Stimulated activated memory B cell treated with anti-CD40 and anti-IgM and Interleukin-4, amounts not matched to agents 10 μg/mL and 1 μg/mL and 100 μg/mL, for 72 hours (primary cell): ENCODE measurements at regions not wholly inside any gene's neighbourhood (a gene's known extent, or its start where the extent isn't known, plus 50 kb on each side); places are given as distances from the start of the nearest gene placed in this dataset.
"Not testable (repeated sequence)": the region's sequence is repeated elsewhere in the genome, so short reads cannot be mapped to it uniquely, and the experiment has no call there.

Source experiments
- ATAC-seq: fragments of 150-1000 bp; cut with Tn5 transposase; 2 replicates; pipeline ENCODE4 v1.10.0; 2021
- H3K27ac Mint-ChIP-seq: one replicate; pipeline ENCODE4 v1.8.0; 2022; ENCODE audit warnings: mild to moderate bottlenecking, mixed read lengths
- H3K27me3 Mint-ChIP-seq: one replicate; pipeline ENCODE4 v1.8.0; 2022; ENCODE audit warnings: mixed read lengths
- H3K36me3 Mint-ChIP-seq: one replicate; pipeline ENCODE4 v1.8.0; 2022; ENCODE audit warnings: mixed read lengths
- H3K4me1 Mint-ChIP-seq: one replicate; pipeline ENCODE4 v1.8.0; 2022; ENCODE audit warnings: mixed read lengths
- H3K4me3 Mint-ChIP-seq: one replicate; pipeline ENCODE4 v1.8.0; 2022; ENCODE audit warnings: mild to moderate bottlenecking, moderate library complexity, mixed read lengths
- H3K9me3 Mint-ChIP-seq: one replicate; pipeline ENCODE4 v1.8.0; 2022; ENCODE audit warnings: mixed read lengths

GRCh38 chr12:126915309-126915708 is 1351.7 kb upstream of the TMEM132C start:
- Mint-ChIP-seq H3K9me3 (peaks cover 4% of the 10 kb centered on the region), H3K27me3 (no peaks in the 10 kb centered on the region), H3K4me3 (no peak overlapping the region), H3K4me1 (no peaks in the 10 kb centered on the region), H3K36me3 (no peaks in the 10 kb centered on the region), H3K27ac (no peak overlapping the region)
- no peak for ATAC-seq

GRCh38 chr12:126926023-126926594 is 1340.9 kb upstream of the TMEM132C start:
- no peaks in the 10 kb centered on the region for H3K9me3 Mint-ChIP-seq
- ATAC-seq: no peak
- no peak overlapping the region for H3K4me3 Mint-ChIP-seq
- H3K27me3 Mint-ChIP-seq: no peaks in the 10 kb centered on the region
- H3K4me1 Mint-ChIP-seq: no peaks in the 10 kb centered on the region
- no peak overlapping the region for H3K27ac Mint-ChIP-seq
- H3K36me3 Mint-ChIP-seq: no peaks in the 10 kb centered on the region

- Mint-ChIP-seq H3K4me3 (no peak overlapping the region), H3K9me3 (no peaks in the 10 kb centered on the region), H3K36me3 (no peaks in the 10 kb centered on the region), H3K4me1 (no peaks in the 10 kb centered on the region), H3K27me3 (no peaks in the 10 kb centered on the region), H3K27ac (no peak overlapping the region)
- ATAC-seq: no peak
Observed at GRCh38 chr12:126930234-126930633, 1336.7 kb upstream of the TMEM132C start.

- Mint-ChIP-seq H3K27me3 (no peaks in the 10 kb centered on the region), H3K9me3 (no peaks in the 10 kb centered on the region), H3K4me1 (no peaks in the 10 kb centered on the region), H3K27ac (no peak overlapping the region), H3K4me3 (no peak overlapping the region), H3K36me3 (no peaks in the 10 kb centered on the region)
- ATAC-seq: no peak
Observed at GRCh38 chr12:126932156-126932555, 1334.8 kb upstream of the TMEM132C start.

GRCh38 chr12:126935435-126935834 is 1331.5 kb upstream of the TMEM132C start:
- Mint-ChIP-seq H3K9me3 (peaks cover 3% of the 10 kb centered on the region), H3K4me3 (no peak overlapping the region), H3K4me1 (no peaks in the 10 kb centered on the region), H3K27ac (no peak overlapping the region), H3K27me3 (no peaks in the 10 kb centered on the region), H3K36me3 (no peaks in the 10 kb centered on the region)
- ATAC-seq: no peak

GRCh38 chr12:126936181-126936851 is 1330.7 kb upstream of the TMEM132C start:
- peaks cover 3% of the 10 kb centered on the region for H3K9me3 Mint-ChIP-seq
- no peak overlapping the region for H3K4me3 Mint-ChIP-seq
- no peaks in the 10 kb centered on the region for H3K4me1 Mint-ChIP-seq
- H3K27ac Mint-ChIP-seq: no peak overlapping the region
- H3K36me3 Mint-ChIP-seq: no peaks in the 10 kb centered on the region
- no peak for ATAC-seq
- H3K27me3 Mint-ChIP-seq: no peaks in the 10 kb centered on the region

GRCh38 chr12:126937431-126937830 is 1329.5 kb upstream of the TMEM132C start:
- no peaks in the 10 kb centered on the region for H3K27me3 Mint-ChIP-seq
- ATAC-seq: no peak
- H3K9me3 Mint-ChIP-seq: peaks cover 3% of the 10 kb centered on the region
- H3K4me1 Mint-ChIP-seq: no peaks in the 10 kb centered on the region
- no peaks in the 10 kb centered on the region for H3K36me3 Mint-ChIP-seq
- H3K27ac Mint-ChIP-seq: no peak overlapping the region
- H3K4me3 Mint-ChIP-seq: no peak overlapping the region

- Mint-ChIP-seq H3K4me3 (no peak overlapping the region), H3K4me1 (no peaks in the 10 kb centered on the region), H3K36me3 (no peaks in the 10 kb centered on the region), H3K27ac (no peak overlapping the region), H3K9me3 (peaks cover 3% of the 10 kb centered on the region), H3K27me3 (no peaks in the 10 kb centered on the region)
- ATAC-seq: no peak
Observed at GRCh38 chr12:126944684-126945083, 1322.3 kb upstream of the TMEM132C start.

- H3K4me3 Mint-ChIP-seq, H3K27ac Mint-ChIP-seq, H3K36me3 Mint-ChIP-seq, H3K27me3 Mint-ChIP-seq, H3K9me3 Mint-ChIP-seq, H3K4me1 Mint-ChIP-seq, ATAC-seq: not testable (repeated sequence)
Observed at GRCh38 chr12:126946958-126947357, 1320.0 kb upstream of the TMEM132C start.

- Mint-ChIP-seq H3K36me3 (no peaks in the 10 kb centered on the region), H3K4me3 (no peak overlapping the region), H3K9me3 (peaks cover 3% of the 10 kb centered on the region), H3K27me3 (no peaks in the 10 kb centered on the region), H3K27ac (no peak overlapping the region), H3K4me1 (no peaks in the 10 kb centered on the region)
- no peak for ATAC-seq
Observed at GRCh38 chr12:126949558-126949957, 1317.4 kb upstream of the TMEM132C start.

- H3K9me3 Mint-ChIP-seq: peaks cover 3% of the 10 kb centered on the region
- no peak overlapping the region for H3K27ac Mint-ChIP-seq
- no peak overlapping the region for H3K4me3 Mint-ChIP-seq
- H3K36me3 Mint-ChIP-seq: no peaks in the 10 kb centered on the region
- no peaks in the 10 kb centered on the region for H3K4me1 Mint-ChIP-seq
- no peaks in the 10 kb centered on the region for H3K27me3 Mint-ChIP-seq
- ATAC-seq: no peak
Observed at GRCh38 chr12:126950266-126950665, 1316.7 kb upstream of the TMEM132C start.

GRCh38 chr12:126952096-126953007 is 1314.6 kb upstream of the TMEM132C start:
- H3K36me3 Mint-ChIP-seq: no peaks in the 10 kb centered on the region
- H3K4me1 Mint-ChIP-seq: no peaks in the 10 kb centered on the region
- ATAC-seq: no peak
- H3K4me3 Mint-ChIP-seq: no peak overlapping the region
- H3K27me3 Mint-ChIP-seq: no peaks in the 10 kb centered on the region
- no peak overlapping the region for H3K27ac Mint-ChIP-seq
- peaks cover 8% of the 10 kb centered on the region for H3K9me3 Mint-ChIP-seq

- H3K4me3 Mint-ChIP-seq: no peak overlapping the region
- H3K9me3 Mint-ChIP-seq: peaks cover 5% of the 10 kb centered on the region
- H3K36me3 Mint-ChIP-seq: no peaks in the 10 kb centered on the region
- H3K27ac Mint-ChIP-seq: no peak overlapping the region
- no peaks in the 10 kb centered on the region for H3K27me3 Mint-ChIP-seq
- ATAC-seq: no peak
- no peaks in the 10 kb centered on the region for H3K4me1 Mint-ChIP-seq
Observed at GRCh38 chr12:126953365-126953889, 1313.5 kb upstream of the TMEM132C start.

GRCh38 chr12:126960221-126960620 is 1306.7 kb upstream of the TMEM132C start:
- Mint-ChIP-seq H3K27me3 (no peaks in the 10 kb centered on the region), H3K36me3 (no peaks in the 10 kb centered on the region), H3K4me3 (no peak overlapping the region), H3K4me1 (no peaks in the 10 kb centered on the region), H3K27ac (no peak overlapping the region), H3K9me3 (peaks cover 11% of the 10 kb centered on the region)
- no peak for ATAC-seq

GRCh38 chr12:126960709-126961108 is 1306.3 kb upstream of the TMEM132C start:
- no peaks in the 10 kb centered on the region for H3K4me1 Mint-ChIP-seq

More at GRCh38 chr12:126960709-126961108, 1306.3 kb upstream of the TMEM132C start:
- Mint-ChIP-seq H3K36me3 (no peaks in the 10 kb centered on the region), H3K4me3 (no peak overlapping the region), H3K27me3 (no peaks in the 10 kb centered on the region), H3K9me3 (peaks cover 11% of the 10 kb centered on the region), H3K27ac (no peak overlapping the region)
- no peak for ATAC-seq
